NT2/D1 (cell line): ENCODE measurements at regions not wholly inside any gene's neighbourhood (a gene's known extent, or its start where the extent isn't known, plus 50 kb on each side); places are given as distances from the start of the nearest gene placed in this dataset.

ENCODE experiments used
- YY1 ChIP-seq: IDR thresholded peaks from 2 replicates; pipeline ENCODE4 v1.6.1; 2011; ENCODE audit not compliant: insufficient read length, insufficient read depth
- ZNF274 ChIP-seq: IDR thresholded peaks from 2 replicates; pipeline ENCODE4 v1.6.1; 2011; ENCODE audit warnings: mild to moderate bottlenecking, low read depth, low read length

DNA sequence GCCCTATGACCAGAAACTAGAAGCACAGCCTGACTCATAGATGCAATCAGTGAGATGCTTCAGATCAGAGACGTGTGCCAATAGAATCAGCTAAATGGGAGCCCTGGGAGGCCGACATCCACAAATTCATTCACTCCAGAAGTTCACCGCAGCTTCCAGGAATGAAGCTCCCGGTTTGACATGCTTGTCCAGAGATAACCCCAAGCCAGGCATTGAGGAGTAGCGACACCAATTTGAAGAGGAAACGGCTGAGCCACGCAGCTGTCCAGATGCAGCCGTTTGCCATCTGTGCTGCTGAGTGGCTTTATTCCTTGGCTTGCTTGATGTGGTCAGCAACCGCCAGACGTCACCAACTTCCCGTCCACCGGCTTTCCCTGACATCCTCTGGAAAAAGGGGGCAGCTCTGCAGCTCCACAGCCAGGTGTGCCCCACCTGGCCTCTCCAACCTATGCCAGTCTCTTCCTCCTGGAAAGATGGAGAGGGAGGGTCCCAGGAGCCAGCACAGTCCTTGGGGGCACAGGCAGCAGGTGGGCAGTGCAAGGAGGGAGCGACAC is 123.9 kb upstream of the OPCML start:
- TF ChIP-seq ZNF274 (no peak), YY1 (no peak)
